ENCODE measurements at regions not wholly inside any gene's neighbourhood (a gene's known extent, or its start where the extent isn't known, plus 50 kb on each side); places are given as distances from the start of the nearest gene placed in this dataset.

DNA sequence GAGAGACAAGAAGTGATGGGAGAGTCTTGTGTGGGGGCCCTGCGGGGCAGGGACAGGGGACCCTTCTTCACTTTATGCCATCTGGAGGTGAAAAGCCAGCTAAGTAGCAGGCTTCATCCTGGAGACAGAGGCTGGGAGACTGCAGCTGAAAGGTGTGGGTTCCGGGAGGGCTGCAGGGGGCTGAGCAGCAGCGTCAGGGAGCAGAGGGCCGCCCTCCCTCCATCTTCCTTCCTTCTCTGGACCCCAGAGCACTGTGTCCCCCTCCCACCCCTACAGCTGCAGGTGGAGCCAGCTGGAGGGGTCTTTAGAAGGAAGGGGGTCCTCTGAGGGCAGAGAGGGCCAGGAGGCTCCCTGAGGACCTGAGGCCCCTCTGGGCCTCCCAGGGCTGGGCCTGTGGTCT, 96.6 kb downstream of the WTIP start:
- Mint-ChIP-seq H3K27me3 (ENCODE audit: insufficient read depth, unreplicated experiment) (no peaks in the 10 kb centered on the region), H3K4me3 (ENCODE audit: unreplicated experiment) (no peak overlapping the region), H3K36me3 (ENCODE audit: insufficient read depth, unreplicated experiment) (no peaks in the 10 kb centered on the region), H3K27ac (ENCODE audit: unreplicated experiment) (no peak overlapping the region), H3K4me1 (ENCODE audit: low read depth, unreplicated experiment) (no peaks in the 10 kb centered on the region), H3K9me3 (ENCODE audit: unreplicated experiment) (no peaks in the 10 kb centered on the region)
- no peak for DNase-seq
- Histone ChIP-seq H3K4me3 (ENCODE audit: low read depth, low read length) (no peak overlapping the region), H3K36me3 (ENCODE audit: control insufficient read depth, insufficient read depth, low read length) (no peaks in the 10 kb centered on the region), H3K9me3 (peaks cover 4% of the 10 kb centered on the region; the same call in 1 of the 2 replicates), H3K4me1 (no peaks in the 10 kb centered on the region), H3K27me3 (replicated peaks; ENCODE audit: control insufficient read depth, insufficient read depth, low read length) (no peaks in the 10 kb centered on the region)
- POLR2A ChIA-PET: no interaction called here
- TF ChIP-seq, protein P1, sequence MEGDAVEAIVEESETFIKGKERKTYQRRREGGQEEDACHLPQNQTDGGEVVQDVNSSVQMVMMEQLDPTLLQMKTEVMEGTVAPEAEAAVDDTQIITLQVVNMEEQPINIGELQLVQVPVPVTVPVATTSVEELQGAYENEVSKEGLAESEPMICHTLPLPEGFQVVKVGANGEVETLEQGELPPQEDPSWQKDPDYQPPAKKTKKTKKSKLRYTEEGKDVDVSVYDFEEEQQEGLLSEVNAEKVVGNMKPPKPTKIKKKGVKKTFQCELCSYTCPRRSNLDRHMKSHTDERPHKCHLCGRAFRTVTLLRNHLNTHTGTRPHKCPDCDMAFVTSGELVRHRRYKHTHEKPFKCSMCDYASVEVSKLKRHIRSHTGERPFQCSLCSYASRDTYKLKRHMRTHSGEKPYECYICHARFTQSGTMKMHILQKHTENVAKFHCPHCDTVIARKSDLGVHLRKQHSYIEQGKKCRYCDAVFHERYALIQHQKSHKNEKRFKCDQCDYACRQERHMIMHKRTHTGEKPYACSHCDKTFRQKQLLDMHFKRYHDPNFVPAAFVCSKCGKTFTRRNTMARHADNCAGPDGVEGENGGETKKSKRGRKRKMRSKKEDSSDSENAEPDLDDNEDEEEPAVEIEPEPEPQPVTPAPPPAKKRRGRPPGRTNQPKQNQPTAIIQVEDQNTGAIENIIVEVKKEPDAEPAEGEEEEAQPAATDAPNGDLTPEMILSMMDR (IDR thresholded peaks at IDR 0.05; ENCODE audit: insufficient read depth in 1 of 2, low read depth in 1 of 2, low read length in 1 of 2, severe bottlenecking in 1 of 2, unreplicated experiment in 1 of 2): no peak
- BruUV-seq (replicated peaks): no TSS peak
- intact Hi-C loops (cut with micrococcal nuclease; ENCODE audit: unreplicated experiment): no loop called here
- CTCF ChIA-PET: no interaction called here

DNA sequence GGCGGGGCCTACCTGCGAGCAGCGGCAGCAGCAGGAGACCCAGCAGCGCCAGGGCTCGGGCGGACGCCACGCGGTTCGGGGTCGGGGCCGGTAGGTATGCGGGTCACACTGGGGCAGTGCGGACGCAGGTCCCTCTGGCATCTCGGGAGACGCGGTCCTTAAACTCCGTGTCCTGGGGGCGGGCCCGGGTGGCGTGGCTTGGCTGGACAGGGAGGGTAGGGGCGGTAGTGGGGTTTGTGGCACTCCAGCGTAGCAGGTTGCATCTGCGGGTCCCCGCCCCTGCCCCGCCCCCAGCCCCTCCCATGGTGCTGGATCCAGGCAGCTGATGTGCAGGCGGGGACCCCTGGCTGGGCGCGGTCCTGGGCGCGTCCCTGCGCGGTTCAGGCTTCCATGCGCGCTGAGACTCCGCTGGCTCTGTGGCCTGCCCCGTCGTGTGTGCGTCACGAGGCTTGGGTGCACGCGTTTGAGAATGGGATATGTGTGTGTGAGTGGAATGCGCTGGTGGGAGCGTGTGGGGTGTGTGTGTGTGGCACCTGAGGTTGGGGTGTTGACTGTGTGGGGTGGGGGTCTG, 96.1 kb downstream of the WTIP start:
- TF ChIP-seq, protein P1 (IDR thresholded peaks at IDR 0.05; ENCODE audit: insufficient read depth in 1 of 2, low read depth in 1 of 2, low read length in 1 of 2, severe bottlenecking in 1 of 2, unreplicated experiment in 1 of 2): no peak
- BruUV-seq (replicated peaks): no TSS peak
- DNase-seq: no peak
- Histone ChIP-seq H3K9me3 (no peaks in the 10 kb centered on the region), H3K27me3 (replicated peaks; ENCODE audit: control insufficient read depth, insufficient read depth, low read length) (no peaks in the 10 kb centered on the region), H3K4me1 (no peaks in the 10 kb centered on the region), H3K36me3 (ENCODE audit: control insufficient read depth, insufficient read depth, low read length) (no peaks in the 10 kb centered on the region), H3K4me3 (ENCODE audit: low read depth, low read length) (no peak overlapping the region)
- Mint-ChIP-seq H3K4me3 (ENCODE audit: unreplicated experiment) (no peak overlapping the region), H3K27ac (ENCODE audit: unreplicated experiment) (no peak overlapping the region), H3K27me3 (ENCODE audit: insufficient read depth, unreplicated experiment) (no peaks in the 10 kb centered on the region), H3K4me1 (ENCODE audit: low read depth, unreplicated experiment) (no peaks in the 10 kb centered on the region), H3K9me3 (ENCODE audit: unreplicated experiment) (no peaks in the 10 kb centered on the region), H3K36me3 (ENCODE audit: insufficient read depth, unreplicated experiment) (no peaks in the 10 kb centered on the region)
- ChIA-PET CTCF (no interaction called here), POLR2A (no interaction called here)
- intact Hi-C loops (cut with micrococcal nuclease; ENCODE audit: unreplicated experiment): no loop called here

DNA sequence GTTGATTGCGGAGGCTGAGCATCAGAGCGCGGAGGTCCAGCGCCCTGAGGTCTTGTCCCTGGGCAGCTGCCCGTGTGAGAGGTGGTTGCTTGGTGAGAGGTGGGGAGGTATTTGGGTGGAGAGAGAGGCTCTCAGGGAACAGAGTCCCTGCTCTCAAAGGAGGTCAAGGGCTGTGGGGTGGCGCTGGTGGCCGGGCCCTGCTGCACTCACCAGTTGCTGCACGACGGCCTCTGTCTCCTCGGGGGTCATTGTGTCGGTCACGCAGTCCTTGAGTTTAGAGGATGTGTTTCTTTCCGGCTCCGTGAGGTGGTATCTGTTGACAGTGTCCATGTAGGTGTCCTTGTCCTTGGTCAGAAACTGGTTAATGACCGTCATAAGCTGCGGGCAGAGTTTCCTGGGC, 95.5 kb downstream of the WTIP start:
- ChIA-PET POLR2A (no interaction called here), CTCF (no interaction called here)
- no peak overlapping the region for H3K4me3 ChIP-seq (ENCODE audit: low read depth, low read length)
- BruUV-seq (replicated peaks): no TSS peak
- no peaks in the 10 kb centered on the region for H3K4me1 ChIP-seq
- Mint-ChIP-seq H3K27ac (ENCODE audit: unreplicated experiment) (no peak overlapping the region), H3K9me3 (ENCODE audit: unreplicated experiment) (no peaks in the 10 kb centered on the region), H3K4me3 (ENCODE audit: unreplicated experiment) (no peak overlapping the region), H3K4me1 (ENCODE audit: low read depth, unreplicated experiment) (no peaks in the 10 kb centered on the region), H3K27me3 (ENCODE audit: insufficient read depth, unreplicated experiment) (no peaks in the 10 kb centered on the region), H3K36me3 (ENCODE audit: insufficient read depth, unreplicated experiment) (no peaks in the 10 kb centered on the region)
- H3K36me3 ChIP-seq (ENCODE audit: control insufficient read depth, insufficient read depth, low read length): no peaks in the 10 kb centered on the region
- no peak for DNase-seq
- intact Hi-C loops (cut with micrococcal nuclease; ENCODE audit: unreplicated experiment): no loop called here
- H3K9me3 ChIP-seq: no peaks in the 10 kb centered on the region; the same call in 1 of the 2 replicates
- no peaks in the 10 kb centered on the region for H3K27me3 ChIP-seq (replicated peaks; ENCODE audit: control insufficient read depth, insufficient read depth, low read length)
- TF ChIP-seq, protein P1 (IDR thresholded peaks at IDR 0.05; ENCODE audit: insufficient read depth in 1 of 2, low read depth in 1 of 2, low read length in 1 of 2, severe bottlenecking in 1 of 2, unreplicated experiment in 1 of 2): no peak

Data from Caco-2 (cell line).